SKM-1 treated with dmso at 0.1 percent for 144 hours (cell line): ENCODE measurements at regions not wholly inside any gene's neighbourhood (a gene's known extent, or its start where the extent isn't known, plus 50 kb on each side); places are given as distances from the start of the nearest gene placed in this dataset.
"Not testable (repeated sequence)": the region's sequence is repeated elsewhere in the genome, so short reads cannot be mapped to it uniquely, and the experiment has no call there.

ENCODE experiments used
- DNase-seq: peaks from one replicate; lab custom pipeline; 2025; ENCODE audit not compliant: unreplicated experiment; lab: John Stamatoyannopoulos, UW

DNA sequence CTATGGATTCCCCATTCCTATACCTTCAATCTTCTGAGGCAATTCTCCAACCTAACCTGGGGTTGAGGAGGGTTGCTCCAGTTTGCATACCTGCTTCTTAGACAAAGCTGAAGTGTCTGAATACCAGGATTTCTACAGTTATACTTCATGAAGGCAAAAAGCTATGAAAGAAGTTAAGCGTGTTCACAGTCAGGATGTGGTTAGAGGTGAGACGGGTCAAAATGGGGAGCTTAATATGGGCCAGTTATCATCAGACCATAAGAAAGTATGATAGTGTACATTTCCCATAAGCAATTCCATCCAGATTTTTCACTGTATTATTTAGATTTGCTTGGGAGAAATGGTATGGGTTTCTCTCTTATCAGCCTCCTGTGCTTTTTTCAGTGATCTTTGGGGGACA, 156.9 kb upstream of the FER start:
- no peak for DNase-seq

DNA sequence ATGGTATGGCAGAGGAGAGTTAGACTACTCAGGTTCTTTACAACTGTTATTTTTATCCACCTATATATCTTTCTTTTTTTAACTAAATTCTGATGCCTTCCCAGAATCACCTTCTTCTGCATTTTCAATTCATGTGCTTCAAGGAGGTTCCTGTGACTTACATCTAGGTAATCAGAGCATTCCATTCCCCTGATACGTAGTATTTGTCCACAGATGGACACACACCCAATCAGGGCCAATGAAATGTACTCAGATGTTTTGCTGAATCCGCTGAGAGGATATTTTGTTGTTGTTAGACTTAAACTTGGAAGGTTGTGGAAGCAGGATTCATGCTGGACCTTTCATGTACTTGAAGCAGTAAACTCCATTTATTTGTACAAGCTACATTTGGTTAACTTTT, 159.4 kb upstream of the FER start:
- no peak for DNase-seq

DNA sequence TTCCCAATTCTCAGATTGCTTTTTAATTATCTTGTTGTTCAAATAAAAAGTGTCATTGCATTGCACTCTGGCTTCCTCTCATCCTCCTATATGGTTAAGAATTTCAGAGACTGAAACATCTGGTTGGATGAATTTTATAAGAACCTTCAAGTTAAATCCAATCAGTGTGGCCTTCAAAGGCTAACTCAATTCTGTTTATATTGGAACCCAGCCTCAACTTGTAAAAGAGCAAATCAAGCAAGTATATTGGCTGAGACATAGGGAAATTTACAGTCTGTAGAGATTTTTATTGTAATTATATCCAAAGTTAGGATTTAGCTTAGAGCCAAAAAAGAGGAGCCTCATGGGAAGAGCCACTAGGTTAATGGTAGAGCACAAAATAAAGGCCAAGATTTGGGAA, 159.9 kb upstream of the FER start:
- DNase-seq, result no peak

DNA sequence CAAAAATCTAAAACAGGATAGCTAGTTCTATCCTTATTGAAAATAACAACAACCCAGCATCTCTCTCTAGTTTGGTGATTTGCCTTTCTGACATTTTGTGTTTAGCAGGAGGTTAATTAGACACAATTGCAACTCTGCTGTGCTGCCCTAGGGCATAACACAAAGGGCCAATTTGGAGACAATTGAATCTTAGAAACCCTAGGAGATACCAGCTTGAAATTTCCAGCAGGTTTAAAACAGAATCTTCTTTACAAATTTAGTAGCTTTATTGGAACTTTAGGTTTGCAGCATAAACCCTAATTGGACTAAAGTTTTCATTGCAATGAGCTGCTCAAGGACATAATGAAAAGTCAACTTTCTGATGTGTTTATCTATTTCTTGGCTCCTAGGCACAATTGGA, 166.7 kb upstream of the FER start:
- DNase-seq, result no peak

DNA sequence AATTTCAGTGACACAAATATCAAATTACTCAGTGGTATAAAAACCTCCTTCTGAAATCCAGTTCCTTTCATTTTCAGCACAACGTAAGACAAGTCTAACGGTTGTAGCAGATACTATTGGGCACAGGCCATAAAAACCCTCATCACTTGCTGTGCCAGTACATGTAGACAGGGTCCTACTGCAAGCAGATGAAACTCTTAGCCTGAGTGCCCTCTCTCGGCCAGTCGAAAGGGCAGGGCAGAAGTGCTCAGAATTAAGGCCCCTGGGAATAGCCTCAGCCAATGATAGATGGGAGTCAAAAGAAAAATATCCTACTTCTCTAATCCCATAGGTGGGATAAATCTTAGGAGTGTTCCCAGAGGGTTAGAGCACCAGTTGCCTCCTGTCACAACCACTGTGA, 168.5 kb upstream of the FER start:
- no peak for DNase-seq

DNA sequence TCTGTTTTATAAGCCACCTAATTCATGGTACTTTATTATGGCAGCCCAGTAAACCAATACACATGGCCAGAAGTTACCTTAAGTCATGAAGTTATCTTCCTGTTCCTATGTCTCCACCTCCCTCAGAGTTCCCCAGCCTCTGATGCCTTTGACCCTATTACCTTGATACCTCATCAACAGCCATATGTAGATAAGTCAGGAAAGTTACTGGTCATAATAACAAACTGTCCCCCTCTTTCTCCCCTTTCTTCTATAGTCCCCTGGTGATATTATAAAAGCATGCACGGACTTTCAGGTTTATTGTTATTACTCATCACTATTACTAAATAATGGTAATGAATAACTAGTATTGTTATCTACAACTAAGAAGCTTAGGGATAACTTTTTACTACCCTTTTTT, 168.9 kb upstream of the FER start:
- no peak for DNase-seq

DNA sequence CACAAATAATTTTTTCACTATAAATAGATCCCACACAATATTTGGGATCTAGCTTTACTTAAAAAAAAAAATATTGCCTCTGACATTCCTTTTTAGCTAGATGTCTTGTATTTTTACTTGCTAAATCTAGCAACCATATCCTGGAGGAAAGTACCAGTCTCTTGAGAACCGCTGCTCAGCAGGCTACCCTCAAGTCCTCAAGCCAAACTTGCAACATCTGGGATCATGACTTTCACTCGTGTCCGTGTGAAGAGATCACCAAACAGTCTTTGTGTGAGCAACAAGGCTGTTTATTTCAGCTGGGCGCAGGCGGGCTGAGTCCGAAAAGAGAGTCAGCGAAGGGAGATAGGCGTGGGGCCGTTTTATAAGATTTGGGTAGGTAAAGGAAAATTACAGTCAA, 180.3 kb upstream of the FER start:
- DNase-seq, result no peak

DNA sequence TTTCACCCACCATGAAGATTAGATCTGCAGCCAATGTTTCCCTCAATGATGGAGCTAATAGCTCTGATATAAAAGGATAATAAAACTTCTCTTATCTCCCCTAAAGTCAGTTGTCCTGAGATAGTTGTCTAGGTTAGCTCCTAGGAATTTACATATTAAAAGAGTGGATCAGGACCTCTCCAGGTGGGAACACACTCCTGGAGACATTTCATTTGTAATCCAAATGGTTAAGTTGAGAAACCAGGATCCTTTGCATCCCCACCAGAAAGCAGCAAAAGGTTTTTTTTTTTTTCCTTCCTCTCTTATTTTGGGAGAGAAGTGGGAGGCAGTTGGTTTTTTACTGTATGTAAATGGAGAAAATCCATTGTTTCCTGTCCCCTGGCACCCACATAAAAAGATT, 182.5 kb upstream of the FBXL17 start:
- no peak for DNase-seq

DNA sequence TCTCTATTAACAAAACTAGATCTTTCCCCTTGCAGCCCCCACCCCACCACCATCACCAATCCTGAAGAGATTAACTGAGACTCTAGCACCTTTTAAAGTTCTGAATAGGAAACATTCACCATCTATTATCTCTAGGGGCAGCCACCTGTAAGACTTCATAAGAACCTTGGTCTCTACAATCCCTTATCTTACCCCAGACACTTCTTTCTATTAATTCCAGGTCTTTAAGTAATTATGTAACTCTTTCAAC, 180.2 kb upstream of the FBXL17 start:
- DNase-seq, result no peak

DNA sequence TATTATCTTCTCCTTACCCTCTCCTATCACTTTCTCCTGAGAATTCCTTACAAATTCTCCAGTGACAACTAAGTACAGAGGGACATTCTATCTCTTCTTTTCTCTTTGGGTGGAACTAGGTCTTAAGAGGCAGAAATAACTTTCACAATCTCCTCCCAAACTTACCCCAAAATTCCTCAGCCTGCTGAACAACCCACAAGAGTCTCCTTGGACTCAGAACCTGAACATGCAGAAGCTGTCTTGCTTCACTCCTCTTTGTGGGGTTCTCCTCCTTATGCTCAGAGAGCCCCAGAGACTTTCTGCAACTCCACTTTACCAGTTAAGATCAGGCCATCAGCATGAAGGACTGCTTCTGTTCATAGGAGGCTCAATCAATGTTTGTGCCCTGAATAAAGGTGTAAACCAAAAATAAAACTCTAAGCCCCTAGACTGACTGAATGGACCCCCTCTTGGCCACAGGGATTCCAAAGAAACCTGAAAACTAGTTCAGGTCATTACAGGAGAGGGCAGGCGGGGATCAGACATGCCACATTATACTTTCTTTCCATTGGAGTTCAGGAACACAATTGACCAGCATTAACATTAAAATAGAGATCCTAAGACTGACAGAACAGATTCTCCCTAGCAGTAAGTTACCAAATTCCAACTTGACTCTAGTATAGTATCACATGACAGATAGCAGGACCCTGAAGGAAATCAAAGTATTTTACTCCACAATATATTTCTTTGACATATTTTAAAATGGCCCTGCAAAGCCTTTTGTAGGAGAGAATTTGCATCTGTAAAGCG, 179.7 kb upstream of the FBXL17 start:
- no peak for DNase-seq

DNA sequence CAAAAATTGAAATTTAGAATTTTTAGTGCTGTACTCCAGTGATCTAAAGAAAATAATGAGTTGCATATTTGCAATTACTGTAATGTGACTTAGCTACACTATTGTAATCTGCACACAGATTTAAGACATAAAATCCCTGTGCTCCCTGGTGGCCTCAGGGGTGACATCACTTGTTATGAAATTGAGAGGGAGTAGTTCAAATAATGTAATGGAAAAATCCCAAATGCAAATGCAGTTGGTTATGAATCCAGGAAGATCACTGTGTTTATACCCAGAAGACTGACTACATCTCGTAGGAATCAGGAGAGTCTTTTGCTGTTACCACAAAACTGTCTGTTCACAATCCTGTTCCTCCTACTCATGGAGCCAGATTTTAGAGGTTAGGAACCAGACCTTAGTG, 178.7 kb upstream of the FBXL17 start:
- DNase-seq, result no peak

DNA sequence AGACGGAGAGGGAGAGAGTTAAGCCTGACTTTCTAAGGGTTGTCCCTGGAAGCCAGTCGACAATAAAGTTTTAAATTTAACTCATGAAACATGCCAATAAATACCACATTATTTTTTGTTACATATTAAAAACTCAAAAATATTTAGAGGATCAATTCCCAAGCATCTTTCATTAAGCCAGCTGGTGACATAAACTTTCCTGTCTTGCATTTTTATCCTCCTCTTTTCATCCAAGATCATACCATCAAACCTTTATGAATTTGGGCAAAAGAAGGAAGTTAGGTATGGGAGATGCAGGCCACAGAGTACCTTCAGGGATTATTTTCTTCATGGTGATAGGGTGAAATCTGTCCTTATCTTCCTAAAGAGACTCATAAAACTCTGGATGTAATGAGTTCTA, 178.3 kb upstream of the FBXL17 start:
- no peak for DNase-seq

DNA sequence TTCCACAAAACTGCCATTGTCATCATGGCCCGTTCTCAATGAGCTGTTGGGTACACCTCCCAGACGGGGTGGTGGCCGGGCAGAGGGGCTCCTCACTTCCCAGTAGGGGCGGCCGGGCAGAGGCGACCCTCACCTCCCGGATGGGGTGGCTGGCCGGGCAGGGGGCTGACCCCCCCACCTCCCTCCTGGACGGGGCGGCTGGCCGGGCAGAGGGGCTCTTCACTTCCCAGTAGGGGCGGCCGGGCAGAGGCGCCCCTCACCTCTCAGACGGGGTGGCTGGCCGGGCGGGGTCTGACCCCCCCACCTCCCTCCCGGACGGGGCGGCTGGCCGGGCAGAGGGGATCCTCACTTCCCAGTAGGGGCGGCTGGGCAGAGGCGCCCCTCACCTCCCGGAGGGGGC, 176.9 kb upstream of the FBXL17 start:
- DNase-seq, result not testable (repeated sequence)

DNA sequence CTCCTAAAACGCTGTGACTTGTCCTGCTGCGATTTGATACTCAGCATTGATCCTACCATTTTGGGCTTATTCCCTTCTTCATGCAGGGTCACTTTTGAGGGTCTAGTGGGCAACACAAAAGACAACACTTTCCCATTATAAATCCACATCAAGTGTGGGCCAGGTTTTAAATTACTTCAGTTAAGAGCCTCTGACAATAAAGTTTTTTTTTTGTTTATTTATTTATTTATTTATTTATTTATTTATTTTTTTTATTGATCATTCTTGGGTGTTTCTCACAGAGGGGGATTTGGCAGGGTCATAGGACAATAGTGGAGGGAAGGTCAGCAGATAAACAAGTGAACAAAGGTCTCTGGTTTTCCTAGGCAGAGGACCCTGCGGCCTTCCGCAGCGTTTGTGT, 176.2 kb upstream of the FBXL17 start:
- DNase-seq, result not testable (repeated sequence)

DNA sequence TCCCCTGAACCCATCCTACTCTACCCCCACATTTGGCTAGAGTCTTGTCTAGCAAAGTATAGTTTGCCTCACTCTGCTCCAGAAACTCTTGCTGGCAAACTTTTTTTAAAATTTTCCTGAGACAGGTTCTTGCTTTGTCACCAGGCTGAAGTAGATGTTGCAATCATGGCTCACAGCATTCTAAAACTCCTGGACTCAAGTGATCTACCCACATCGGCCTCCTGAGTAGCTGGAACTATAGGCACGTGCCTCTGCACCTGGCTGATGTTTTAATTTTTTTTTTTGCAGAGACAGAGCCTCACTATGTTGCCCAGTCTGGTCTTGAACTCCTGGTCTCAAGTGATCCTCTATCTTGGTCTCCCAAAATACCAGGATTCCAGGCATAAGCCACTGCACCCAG, 175.8 kb upstream of the FBXL17 start:
- DNase-seq, result no peak

DNA sequence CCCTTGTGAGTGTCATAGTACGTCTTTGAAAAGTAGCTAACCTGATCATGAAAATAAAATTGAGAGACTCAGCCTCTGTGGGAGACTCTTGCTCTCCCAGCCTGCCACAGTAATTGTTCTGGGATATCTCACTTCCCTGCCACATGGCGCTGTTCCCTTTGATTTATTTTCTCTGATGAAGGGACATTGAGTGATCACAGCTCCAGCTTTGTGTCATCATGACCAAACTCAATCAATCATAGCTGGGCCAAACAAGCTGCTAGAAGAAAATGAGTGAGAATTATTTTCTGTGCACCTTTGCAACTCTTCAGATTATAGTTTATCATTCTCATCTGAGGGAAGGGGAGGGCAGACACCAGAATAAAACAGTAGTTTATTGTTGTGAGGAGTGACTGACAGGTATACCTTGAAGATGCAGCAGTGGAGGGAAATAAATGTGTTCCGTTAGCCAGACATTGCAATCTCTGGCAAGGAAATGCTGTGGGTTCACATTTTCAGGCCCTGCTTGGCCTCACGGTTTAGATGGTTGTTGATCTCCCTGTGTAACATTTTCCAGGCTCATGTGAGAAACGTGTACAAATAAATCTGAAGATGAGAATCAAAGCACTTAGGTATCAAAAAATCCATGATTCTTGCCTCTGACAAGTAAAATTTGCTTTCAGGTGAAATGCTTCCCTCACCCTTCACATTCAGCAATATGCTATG, 174.7 kb upstream of the FBXL17 start:
- no peak for DNase-seq

DNA sequence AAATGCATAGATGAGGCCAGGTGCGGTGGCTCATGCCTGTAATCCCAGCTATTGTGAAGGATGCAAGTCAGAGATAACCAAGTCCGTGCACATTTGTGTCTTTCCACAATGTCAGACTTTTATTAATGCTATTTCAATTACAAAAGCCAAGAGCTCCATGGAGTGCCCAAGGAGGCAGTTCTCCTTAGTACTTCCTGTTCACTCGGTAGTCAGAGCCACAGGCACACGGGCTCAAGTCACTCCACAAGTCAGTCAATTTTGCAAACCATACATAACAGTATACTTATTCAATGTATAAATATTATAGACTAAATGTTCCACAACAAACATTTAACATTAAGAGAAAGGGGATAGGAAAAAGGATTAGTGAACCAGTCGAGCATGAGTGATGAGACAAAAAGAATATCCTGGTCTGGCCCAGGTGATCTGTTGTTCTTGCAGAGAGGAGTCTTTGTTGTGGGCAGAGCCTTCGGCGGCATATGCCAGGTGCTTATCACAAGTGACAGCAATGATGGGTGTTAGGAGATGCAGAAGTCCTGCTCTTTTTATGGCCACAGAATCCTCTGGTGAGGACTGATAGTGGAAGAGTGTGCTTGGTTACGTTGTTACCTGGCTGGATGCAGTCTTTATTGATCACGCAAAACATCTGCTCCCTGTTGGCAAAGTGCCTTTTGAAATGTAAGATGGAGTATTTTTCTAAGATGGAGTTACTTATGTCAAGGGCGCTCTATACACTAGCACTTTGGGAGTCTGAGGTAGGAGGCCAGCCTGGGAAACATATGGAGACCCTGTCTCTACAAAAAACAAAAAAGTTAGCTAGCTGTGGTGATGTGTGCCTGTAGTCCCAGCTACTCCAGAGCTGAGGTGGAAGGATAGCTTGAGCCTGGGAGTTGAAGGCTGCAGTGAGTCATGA, 167.0 kb upstream of the FBXL17 start:
- DNase-seq, result no peak

DNA sequence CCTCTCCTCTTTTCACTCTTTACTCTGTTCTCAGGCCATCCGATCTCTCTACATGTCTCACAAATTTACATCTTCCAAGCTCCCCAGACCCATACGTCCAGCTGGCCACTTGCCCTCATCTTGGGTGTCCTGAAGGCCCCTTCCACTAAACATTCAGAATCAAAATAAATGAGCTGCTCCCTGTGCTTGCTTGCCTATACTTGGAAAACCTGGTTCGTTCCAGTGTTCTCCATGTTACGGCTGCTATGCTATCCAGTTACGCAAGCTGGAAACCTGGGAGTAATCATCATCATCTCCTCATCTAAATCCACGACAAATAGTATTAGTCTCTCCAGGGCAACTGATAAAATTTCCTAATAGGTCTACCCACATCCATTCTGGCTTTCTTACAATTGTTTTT, 165.0 kb upstream of the FBXL17 start:
- DNase-seq, result no peak

DNA sequence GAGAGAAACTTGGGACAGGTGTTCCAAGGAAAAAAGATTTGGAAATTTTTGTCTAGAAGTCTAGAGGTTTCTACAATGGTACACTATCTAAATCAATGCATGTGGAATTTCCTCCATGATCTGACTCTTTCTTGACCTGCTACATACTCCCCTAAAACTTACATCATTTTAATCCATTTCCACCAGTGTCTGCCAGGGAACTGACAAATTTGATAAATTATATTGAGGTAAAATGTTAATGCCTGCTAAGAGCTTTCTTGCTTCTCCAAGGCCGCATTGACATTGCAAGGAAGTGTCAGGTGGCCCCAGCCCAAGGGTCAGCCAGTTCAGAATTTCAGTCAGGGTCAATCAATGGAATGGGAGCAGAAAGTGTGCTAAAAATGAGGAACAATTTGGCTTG, 163.4 kb upstream of the FBXL17 start:
- no peak for DNase-seq

DNA sequence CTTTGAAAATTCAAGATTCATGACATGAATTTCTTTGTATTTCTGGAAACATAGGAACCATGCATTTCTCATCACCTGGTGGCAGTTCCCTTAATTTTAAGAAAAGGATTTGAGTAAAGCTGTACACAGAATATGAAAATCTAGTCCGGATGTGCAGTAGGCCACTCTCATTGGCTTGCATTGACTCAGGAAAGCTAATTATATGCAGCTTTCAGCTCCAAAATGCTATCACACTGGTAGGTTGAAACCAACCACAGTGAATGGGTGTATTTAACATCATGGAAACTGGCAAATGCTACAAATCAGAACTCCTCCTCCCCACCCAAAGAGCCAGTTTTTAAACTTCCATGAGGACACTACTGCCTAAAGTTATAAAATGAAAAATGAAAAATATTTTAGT, 161.6 kb upstream of the FBXL17 start:
- DNase-seq, result no peak

DNA sequence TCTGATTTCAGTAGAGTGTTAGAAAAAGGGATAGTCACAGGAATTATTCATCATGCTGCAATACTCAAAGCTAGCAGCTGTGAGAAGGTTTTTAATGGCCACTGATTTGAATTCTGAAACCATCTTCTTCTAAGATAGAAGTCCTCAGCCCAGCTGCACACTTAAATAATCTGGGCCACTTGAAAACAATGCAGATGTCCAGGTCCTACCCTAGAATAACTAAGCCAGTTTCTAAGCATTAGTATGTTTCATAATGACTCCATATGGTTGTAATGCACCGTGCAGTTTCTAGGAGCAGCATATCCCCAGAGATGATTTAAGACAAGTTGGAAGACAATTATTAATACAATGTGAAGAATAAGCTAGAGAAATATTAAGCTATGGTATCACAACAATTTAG, 159.9 kb upstream of the FBXL17 start:
- DNase-seq, result no peak

DNA sequence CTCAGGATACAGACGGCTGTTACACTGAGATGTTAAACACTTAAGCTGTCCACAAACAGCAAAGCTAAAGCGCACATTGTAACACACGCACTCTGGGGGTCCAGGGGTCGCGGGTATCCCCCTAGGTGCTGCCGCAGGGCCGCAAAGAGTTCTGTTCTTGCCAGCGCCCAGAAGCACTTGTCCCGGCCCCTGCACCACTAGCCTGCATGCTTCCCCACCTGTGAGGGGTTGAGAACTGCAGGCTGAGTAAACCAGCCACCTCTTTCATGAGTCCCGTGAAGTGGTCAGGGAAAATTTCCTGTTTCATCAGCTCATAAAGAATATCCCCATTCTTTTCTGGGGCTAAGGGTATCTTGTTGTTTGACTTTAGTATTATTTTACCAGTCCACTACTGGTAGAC, 154.4 kb upstream of the FBXL17 start:
- no peak for DNase-seq
